ENCODE measurements at regions not wholly inside any gene's neighbourhood (a gene's known extent, or its start where the extent isn't known, plus 50 kb on each side); places are given as distances from the start of the nearest gene placed in this dataset.

GRCh38 chr2:204292439-204292838 lies 252.8 kb upstream of the PARD3B start:
- no peak for FAIRE-seq
- no peak overlapping the region for H3K4me3 ChIP-seq (ENCODE audit: low read depth, low read length)
- TF ChIP-seq CTCF (IDR thresholded peaks at IDR 0.05; ENCODE audit: insufficient read depth, low read length, severe bottlenecking): no peak
- H3K27me3 ChIP-seq (ENCODE audit: control insufficient read depth, insufficient read depth, low read length): no peaks in the 10 kb centered on the region
- DNase-seq (ENCODE audit: low read depth): no peak
- no peaks in the 10 kb centered on the region for H3K36me3 ChIP-seq (ENCODE audit: control insufficient read depth, insufficient read depth, low read length)

GRCh38 chr2:204293884-204294747 lies 251.2 kb upstream of the PARD3B start:
- DNase-seq (ENCODE audit: low read depth) (peak; percentile 34), FAIRE-seq (no peak)
- H3K4me3 ChIP-seq (ENCODE audit: low read depth, low read length): no peak overlapping the region
- H3K27me3 ChIP-seq (ENCODE audit: control insufficient read depth, insufficient read depth, low read length): no peaks in the 10 kb centered on the region
- no peak for TF ChIP-seq CTCF (IDR thresholded peaks at IDR 0.05; ENCODE audit: insufficient read depth, low read length, severe bottlenecking)
- H3K36me3 ChIP-seq (ENCODE audit: control insufficient read depth, insufficient read depth, low read length): no peaks in the 10 kb centered on the region

GRCh38 chr2:204298404-204298803 lies 246.9 kb upstream of the PARD3B start:
- FAIRE-seq (no peak), DNase-seq (ENCODE audit: low read depth) (no peak)
- H3K4me3 ChIP-seq (ENCODE audit: low read depth, low read length): no peak overlapping the region
- no peaks in the 10 kb centered on the region for H3K36me3 ChIP-seq (ENCODE audit: control insufficient read depth, insufficient read depth, low read length)
- H3K27me3 ChIP-seq (ENCODE audit: control insufficient read depth, insufficient read depth, low read length): no peaks in the 10 kb centered on the region
- TF ChIP-seq CTCF (IDR thresholded peaks at IDR 0.05; ENCODE audit: insufficient read depth, low read length, severe bottlenecking): no peak

- DNase-seq (ENCODE audit: low read depth): no peak
- Histone ChIP-seq H3K27me3 (ENCODE audit: control insufficient read depth, insufficient read depth, low read length) (no peaks in the 10 kb centered on the region), H3K4me3 (ENCODE audit: low read depth, low read length) (no peak overlapping the region), H3K36me3 (ENCODE audit: control insufficient read depth, insufficient read depth, low read length) (no peaks in the 10 kb centered on the region)
- no peak for TF ChIP-seq CTCF (IDR thresholded peaks at IDR 0.05; ENCODE audit: insufficient read depth, low read length, severe bottlenecking)
- no peak for FAIRE-seq
These were observed 245.5 kb upstream of the PARD3B start for GRCh38 chr2:204299766-204300165.

GRCh38 chr2:204306667-204307066 lies 238.6 kb upstream of the PARD3B start:
- no peak for FAIRE-seq
- TF ChIP-seq CTCF (IDR thresholded peaks at IDR 0.05; ENCODE audit: insufficient read depth, low read length, severe bottlenecking): no peak
- H3K27me3 ChIP-seq (ENCODE audit: control insufficient read depth, insufficient read depth, low read length): no peaks in the 10 kb centered on the region

GRCh38 chr2:204312105-204312504 lies 233.2 kb upstream of the PARD3B start:
- H3K27me3 ChIP-seq (ENCODE audit: control insufficient read depth, insufficient read depth, low read length): no peaks in the 10 kb centered on the region
- no peak overlapping the region for H3K4me3 ChIP-seq (ENCODE audit: low read depth, low read length)
- TF ChIP-seq CTCF (IDR thresholded peaks at IDR 0.05; ENCODE audit: insufficient read depth, low read length, severe bottlenecking): no peak
- H3K36me3 ChIP-seq (ENCODE audit: control insufficient read depth, insufficient read depth, low read length): no peaks in the 10 kb centered on the region
- FAIRE-seq (no peak), DNase-seq (ENCODE audit: low read depth) (no peak)

More at GRCh38 chr2:204306667-204307066, 238.6 kb upstream of the PARD3B start:
- Histone ChIP-seq H3K36me3 (ENCODE audit: control insufficient read depth, insufficient read depth, low read length) (no peaks in the 10 kb centered on the region), H3K4me3 (ENCODE audit: low read depth, low read length) (no peak overlapping the region)
- no peak for DNase-seq (ENCODE audit: low read depth)
